HG02885 (cell line): ENCODE measurements at regions not wholly inside any gene's neighbourhood (a gene's known extent, or its start where the extent isn't known, plus 50 kb on each side); places are given as distances from the start of the nearest gene placed in this dataset.

Experiments used
- ATAC-seq: cut with Tn5 transposase; IDR thresholded peaks from one replicate; pipeline ENCODE4 v1.9.1; 2021; ENCODE audit warnings: mild to moderate bottlenecking; ENCODE audit not compliant: unreplicated experiment, poor library complexity

DNA sequence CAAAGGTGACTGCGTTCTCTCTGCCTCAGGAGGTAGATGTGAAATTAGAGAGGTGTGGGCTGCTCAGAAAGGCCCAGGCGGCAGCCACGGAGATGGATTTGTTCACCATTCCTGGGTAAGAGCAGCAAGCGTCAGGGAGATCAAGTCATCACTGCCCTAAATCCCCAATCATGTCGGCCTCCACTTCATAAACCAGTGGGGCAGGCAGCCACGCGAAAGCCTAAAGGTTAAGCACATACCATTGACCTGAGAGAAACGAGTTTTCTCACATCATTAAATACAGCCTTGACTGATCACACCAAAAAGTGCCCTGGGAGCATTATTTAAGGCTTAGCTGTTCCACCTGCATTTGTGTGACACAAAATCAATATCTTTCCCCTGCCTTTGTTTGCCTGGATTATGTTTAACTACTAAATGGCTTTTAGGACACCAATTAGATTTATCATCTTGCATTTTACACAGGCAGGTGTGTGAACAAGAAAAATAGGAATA lies 50.7 kb upstream of the FOXB1 start:
- ATAC-seq: no peak

GRCh38 chr15:59952960-59953359 lies 51.2 kb upstream of the FOXB1 start:
- ATAC-seq: no peak

DNA sequence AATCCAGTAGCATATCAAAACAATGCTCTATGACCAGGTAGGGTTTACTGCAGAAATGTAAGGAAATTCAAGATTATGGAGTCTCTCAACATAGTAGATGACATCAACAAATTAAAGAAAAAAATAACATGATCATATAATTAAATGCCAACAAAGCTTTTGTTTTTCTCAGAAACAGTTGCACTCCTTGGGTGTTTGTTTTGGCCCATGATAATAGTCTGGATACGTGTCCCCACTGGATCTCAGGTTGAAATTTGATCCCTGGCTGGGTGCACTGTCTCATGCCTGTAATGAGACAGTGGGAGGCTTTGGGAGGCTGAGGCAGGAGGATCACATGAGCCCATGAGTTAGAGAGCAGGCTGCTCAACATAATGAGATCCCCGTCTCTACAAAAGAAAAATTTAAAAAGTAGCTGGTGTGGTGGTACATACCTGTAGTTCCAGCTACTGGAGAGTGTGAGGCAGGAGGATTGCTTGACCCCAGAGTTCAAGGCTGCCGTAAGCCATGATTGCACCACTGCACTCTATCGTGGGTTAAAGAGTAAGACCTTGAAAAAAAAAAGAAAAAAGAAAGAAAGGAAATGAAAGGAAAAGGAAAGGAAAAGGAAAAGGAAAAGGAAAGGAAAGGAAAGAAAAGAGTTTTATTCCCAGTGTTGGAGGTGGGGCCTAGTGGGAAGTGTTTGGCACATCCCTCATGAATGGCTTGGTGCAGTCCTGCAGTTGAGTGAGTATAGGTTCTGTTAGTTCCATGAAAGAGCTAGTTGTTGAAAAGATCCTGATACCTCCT lies 53.3 kb upstream of the FOXB1 start:
- ATAC-seq: no peak

GRCh38 chr15:59948924-59949613 lies 55.0 kb upstream of the FOXB1 start:
- ATAC-seq: no peak

DNA sequence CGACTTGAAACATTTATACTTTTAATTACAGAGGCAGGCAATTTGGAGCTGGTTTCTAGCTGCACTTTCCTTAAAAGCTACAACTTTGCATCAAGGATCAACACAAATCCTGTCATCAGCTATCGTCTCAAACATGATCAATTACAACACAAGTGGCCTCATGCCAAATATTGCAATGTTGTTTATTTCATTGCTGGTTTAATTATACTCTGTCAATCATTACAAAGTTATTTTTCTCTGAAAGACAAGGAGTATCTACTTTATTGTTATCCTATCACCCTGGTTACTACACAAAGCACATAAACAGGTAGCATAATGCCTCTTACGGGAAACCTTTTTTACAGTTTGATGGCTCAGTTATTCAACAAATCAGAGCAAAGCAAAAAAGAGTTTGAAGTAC lies 58.0 kb upstream of the FOXB1 start:
- no peak for ATAC-seq

GRCh38 chr15:59945036-59945435 lies 59.1 kb upstream of the FOXB1 start:
- ATAC-seq: no peak

- ATAC-seq: no peak
Observed at GRCh38 chr15:59941612-59942011, 62.5 kb upstream of the FOXB1 start.

- no peak for ATAC-seq
Observed at GRCh38 chr15:59940928-59941327, 63.2 kb upstream of the FOXB1 start.

- ATAC-seq: no peak
Observed at GRCh38 chr15:59940456-59940855, 63.7 kb upstream of the FOXB1 start.

- ATAC-seq: no peak
Observed at GRCh38 chr15:59936741-59937140, 67.4 kb upstream of the FOXB1 start.

- no peak for ATAC-seq
Observed at GRCh38 chr15:59933607-59934006, 70.5 kb upstream of the FOXB1 start.

DNA sequence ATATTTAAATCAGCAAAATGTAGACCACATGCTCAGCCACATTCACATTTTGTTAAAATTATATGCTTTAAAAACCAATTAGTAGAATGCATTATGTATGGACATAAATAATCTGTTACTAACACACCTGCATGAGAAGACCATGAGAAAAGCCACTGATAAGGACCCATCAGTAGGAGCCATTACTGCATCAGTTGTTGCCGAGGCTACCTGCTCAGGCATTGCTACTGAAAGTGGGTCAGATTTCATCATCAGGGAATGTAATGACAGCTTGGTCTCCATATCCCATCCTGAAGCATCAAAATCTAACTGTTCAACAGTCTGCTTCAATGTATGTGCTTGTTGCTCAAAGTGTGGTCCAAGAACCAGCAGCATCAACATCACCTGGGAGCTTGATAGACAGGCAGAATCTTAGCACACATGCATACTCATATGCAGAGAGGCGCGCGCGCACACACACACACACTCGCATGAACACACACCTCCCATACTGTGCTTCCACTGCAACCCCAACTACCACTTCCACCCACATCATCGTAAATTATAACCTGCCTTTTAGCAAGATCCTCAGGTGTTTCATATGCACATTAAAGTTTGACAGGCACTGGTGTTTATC lies 72.4 kb upstream of the FOXB1 start:
- no peak for ATAC-seq

DNA sequence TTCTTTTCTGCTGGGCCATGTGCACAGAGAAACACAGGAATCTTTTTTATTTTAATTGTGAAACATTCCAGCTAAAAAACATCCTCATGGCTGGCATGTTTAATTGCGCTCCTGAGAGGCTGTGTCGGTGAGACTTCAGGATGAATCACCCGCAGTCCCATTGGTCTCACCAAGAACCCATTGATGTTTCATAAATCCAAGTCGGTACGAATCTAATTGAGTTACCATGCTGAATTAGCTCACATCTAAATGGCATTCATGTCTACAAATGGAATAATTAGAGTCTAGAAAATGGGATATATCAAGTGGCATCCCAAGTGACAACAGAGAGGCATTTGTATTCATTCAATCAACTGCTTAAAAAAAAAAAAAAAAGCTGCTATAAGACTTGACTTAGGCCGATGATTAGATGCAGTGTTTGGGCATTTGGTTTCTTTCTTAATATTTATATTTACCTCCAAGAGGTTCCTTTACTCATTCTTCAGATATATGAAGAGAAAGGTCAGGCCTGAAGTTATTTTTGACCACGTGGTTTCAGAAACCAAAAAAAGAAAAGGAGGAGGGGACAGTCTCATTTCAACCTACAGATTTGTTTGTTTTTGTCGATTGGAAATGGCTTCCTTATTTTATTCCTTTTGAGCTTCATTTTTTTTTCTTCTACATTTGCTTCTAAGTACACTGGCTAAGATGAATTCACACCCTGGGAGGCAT lies 79.1 kb upstream of the FOXB1 start:
- ATAC-seq: no peak

DNA sequence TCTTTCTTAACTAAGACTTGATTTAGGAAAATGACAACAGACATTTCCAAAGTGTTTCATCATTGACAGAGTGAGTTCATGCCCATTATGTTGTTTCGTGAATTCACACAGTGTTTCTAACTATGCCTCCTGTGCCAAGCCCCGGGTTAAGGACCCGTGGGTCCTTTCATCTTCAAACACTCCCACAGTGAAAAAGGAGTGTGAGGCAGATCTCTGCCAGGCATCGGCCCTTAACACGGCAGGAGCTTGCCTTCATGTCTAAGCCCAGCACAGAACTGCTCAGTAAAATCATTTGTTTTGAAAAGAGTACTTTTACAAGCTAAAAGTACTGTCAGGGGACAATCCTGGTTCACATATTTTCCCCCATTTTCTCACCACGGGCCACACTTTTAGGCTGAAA lies 80.0 kb upstream of the FOXB1 start:
- no peak for ATAC-seq

- ATAC-seq: no peak
Observed at GRCh38 chr15:59923508-59923907, 80.6 kb upstream of the FOXB1 start.

DNA sequence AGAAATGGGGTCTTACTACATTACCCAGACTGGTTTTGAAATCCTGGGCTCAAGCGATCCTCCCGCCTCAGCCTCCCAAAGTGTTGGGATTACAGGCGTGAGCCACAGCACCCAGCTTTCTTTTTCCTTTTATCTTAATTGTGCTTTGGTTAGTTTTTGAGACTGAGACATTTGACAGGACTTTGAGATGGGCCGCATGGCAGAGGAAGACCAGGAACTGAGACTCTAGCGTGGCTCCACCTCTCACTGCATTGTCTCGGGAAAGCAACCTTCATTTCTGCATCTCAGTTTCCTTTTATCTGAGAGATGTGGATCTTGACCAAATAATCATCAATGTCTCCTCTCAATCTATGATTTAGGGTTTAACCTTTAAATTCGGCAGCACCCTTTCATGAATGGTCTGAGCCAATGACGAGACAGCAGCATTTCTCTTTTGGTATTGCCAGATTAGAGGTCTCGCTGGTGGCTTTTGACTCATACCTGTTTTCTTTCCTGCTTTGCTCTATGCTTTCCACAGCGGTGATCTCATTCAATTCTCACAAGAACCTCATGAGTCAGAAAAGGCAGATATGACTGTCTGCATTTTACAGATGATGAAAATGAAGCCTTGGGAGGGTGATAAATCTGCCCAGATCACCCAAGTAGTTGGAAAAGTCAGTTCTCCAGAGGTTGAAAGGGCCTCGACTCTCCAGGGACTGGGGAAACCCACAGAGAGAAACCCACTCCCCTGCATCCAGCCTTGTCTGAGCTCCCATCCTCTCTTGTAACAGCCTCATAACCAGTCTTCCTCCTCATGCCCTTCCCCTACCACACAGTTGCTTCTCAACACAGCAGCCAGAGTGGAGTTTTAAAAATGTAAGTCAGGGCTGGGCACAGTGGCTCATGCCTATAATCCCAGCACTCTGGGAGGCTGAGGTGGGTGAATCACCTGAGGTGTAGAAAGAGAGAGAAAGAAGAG lies 84.8 kb upstream of the FOXB1 start:
- ATAC-seq: peak; percentile 90

DNA sequence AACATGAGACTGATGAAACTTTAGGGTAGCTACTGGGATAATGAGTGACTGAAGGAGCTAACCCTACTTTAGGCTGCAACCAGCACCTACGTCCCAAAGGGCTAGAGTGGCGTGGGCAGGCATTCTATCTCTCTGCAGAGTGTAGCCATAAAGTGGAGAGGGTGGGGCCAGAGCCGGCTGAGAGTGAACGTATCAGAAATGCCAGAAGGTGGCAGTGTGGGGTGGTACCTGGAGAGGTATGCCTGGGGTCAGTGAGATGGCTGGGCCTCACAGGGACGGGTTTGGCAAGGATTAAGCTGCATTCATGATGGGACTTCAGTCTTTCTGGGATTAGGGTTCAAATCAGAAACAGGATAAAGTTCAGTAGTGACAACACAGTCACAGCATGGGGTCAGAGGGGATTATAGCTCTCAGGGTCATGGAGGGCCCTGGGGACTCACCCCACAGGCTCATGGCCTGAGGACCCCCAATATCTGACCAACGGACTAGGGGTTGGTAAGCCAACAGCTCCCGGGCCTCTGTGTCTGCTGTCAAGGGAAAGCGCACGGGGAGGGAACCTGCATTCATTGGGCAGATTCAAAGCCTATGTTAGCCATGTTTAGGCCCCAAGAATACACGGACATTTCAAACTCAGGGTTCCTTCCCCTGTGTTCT lies 86.5 kb upstream of the FOXB1 start:
- ATAC-seq: peak; percentile 78

GRCh38 chr15:59906046-59906445 lies 98.1 kb upstream of the FOXB1 start:
- ATAC-seq: no peak

- ATAC-seq: no peak
Observed at GRCh38 chr15:59905176-59905575, 98.9 kb upstream of the FOXB1 start.
